ENCODE measurements at regions not wholly inside any gene's neighbourhood (a gene's known extent, or its start where the extent isn't known, plus 50 kb on each side); places are given as distances from the start of the nearest gene placed in this dataset.

DNA sequence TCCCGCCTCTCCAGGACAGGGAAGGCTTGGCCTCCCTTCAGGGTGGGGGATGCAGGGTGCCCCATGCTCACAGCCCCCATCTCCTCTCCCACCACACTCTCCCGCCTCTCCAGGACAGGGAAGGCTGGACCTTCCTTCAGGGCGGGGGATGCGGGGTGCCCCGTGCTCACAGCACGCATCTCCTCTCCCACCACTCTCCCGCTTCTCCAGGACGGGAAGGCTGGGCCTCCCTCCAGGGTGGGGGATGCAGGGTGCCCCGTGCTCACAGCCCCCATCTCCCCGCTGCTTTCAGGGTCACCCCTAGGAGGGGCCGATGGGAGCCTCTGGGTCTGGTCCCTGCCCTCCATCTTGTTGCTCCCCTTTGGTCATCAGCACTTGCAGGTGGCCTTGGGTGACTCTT lies 348.0 kb downstream of the CTTN start:
- intact Hi-C loops (cut with DNase I; ENCODE audit: low total_unique reads), result no loop called here
- no peak overlapping the region for H3K4me3 ChIP-seq
- H3K9me3 ChIP-seq, result peaks cover 4 to 15% (median 13%) of the 10 kb centered on the region in 3 donors
- no peak overlapping the region for H3K27ac ChIP-seq
- no peaks in the 10 kb centered on the region for H3K4me1 ChIP-seq
- peaks cover 0 to 54% of the 10 kb centered on the region in 2 donors for H3K27me3 ChIP-seq
- no peak for DNase-seq
- H3K36me3 ChIP-seq, result no peaks in the 10 kb centered on the region
- no peak for TF ChIP-seq CTCF (IDR thresholded peaks at IDR 0.05)

DNA sequence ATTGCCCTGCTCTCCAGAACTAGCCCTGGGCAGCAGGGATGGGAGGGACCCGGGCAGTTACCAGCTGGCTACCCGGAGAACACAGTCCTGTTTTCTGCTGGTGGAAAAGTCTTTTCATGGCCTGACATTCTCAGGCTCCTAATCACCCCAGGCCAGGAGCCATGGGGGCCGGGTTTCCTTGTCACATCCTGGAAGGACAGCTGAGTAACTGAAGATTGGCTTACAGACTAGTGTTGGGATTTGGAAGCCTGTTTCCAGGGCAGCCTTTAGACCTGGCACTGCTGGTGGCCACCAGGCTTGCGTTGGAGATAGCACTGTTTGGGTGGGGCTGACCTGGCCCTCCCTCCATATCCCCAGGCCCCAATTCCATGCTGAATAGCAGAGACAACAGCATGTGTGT lies 349.0 kb downstream of the CTTN start:
- no peak for DNase-seq
- no peak for TF ChIP-seq CTCF (IDR thresholded peaks at IDR 0.05)

DNA sequence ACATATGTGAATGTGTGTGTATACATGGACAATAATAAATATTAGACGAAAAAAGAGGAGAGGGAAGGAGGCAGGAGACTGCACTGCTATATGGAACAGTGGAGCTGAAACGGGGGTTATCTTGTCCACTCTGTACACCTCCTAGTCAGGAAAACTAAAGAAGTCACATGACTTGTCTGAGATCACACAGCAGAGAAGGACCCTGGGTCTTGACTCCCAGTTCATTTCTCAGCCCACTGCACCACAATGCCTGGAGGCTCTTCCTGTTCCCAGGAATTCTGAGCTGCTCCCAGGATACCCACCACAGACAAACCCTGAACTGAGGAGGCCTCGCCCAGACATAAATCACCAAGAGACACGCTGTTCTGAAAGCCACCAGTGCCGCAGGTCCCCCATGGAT lies 349.6 kb downstream of the CTTN start:
- H3K27ac ChIP-seq, result no peak overlapping the region
- TF ChIP-seq CTCF (IDR thresholded peaks at IDR 0.05), result no peak
- H3K27me3 ChIP-seq, result peaks cover 0 to 40% of the 10 kb centered on the region in 2 donors
- no peaks in the 10 kb centered on the region for H3K36me3 ChIP-seq
- H3K4me3 ChIP-seq, result no peak overlapping the region
- intact Hi-C loops (cut with DNase I; ENCODE audit: low total_unique reads), result no loop called here
- peaks cover 4 to 18% (median 17%) of the 10 kb centered on the region in 3 donors for H3K9me3 ChIP-seq
- DNase-seq, result no peak
- H3K4me1 ChIP-seq, result no peaks in the 10 kb centered on the region

More for the DNA sequence above, 349.0 kb downstream of the CTTN start:
- Histone ChIP-seq H3K9me3 (peaks cover 4 to 18% (median 17%) of the 10 kb centered on the region in 3 donors), H3K4me1 (no peaks in the 10 kb centered on the region), H3K36me3 (no peaks in the 10 kb centered on the region), H3K27me3 (peaks cover 0 to 45% of the 10 kb centered on the region in 2 donors), H3K27ac (no peak overlapping the region), H3K4me3 (no peak overlapping the region)
- intact Hi-C loops (cut with DNase I; ENCODE audit: low total_unique reads), result no loop called here

DNA sequence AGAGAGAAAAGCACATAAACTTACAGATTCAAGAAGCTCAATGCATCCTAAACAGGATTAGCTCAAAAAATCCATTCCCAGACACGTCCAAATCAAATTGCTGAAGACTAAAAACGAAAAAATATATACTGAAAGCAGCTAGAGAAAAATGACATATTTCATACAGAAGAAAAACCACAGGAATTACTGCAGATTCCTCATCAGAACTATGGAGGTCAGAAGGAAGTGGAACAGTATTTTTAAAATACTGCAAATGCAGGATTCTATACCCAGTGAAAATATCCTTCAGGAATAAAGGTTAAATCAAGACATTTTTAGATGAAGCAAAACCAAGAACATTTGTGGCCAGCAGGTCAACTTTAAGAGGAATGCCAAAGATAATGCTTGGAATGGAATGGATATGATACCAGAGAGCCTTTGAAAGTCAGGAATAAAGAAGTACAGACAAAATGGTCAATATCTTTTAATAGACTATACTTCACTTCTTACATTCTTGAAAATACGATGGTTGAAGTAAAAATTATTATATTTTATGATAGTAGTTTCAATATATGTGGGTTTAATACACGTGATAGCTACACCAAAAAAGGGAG lies 352.9 kb downstream of the CTTN start:
- Histone ChIP-seq H3K4me1 (peaks cover 0 to 7% (median 0%) of the 10 kb centered on the region in 4 donors), H3K27me3 (peaks cover 0 to 16% of the 10 kb centered on the region in 2 donors), H3K4me3 (no peak overlapping the region), H3K27ac (no peak overlapping the region), H3K36me3 (no peaks in the 10 kb centered on the region), H3K9me3 (peaks cover 4 to 18% (median 17%) of the 10 kb centered on the region in 3 donors)
- TF ChIP-seq CTCF (IDR thresholded peaks at IDR 0.05), result no peak
- no peak for DNase-seq
- intact Hi-C loops (cut with DNase I; ENCODE audit: low total_unique reads), result no loop called here

DNA sequence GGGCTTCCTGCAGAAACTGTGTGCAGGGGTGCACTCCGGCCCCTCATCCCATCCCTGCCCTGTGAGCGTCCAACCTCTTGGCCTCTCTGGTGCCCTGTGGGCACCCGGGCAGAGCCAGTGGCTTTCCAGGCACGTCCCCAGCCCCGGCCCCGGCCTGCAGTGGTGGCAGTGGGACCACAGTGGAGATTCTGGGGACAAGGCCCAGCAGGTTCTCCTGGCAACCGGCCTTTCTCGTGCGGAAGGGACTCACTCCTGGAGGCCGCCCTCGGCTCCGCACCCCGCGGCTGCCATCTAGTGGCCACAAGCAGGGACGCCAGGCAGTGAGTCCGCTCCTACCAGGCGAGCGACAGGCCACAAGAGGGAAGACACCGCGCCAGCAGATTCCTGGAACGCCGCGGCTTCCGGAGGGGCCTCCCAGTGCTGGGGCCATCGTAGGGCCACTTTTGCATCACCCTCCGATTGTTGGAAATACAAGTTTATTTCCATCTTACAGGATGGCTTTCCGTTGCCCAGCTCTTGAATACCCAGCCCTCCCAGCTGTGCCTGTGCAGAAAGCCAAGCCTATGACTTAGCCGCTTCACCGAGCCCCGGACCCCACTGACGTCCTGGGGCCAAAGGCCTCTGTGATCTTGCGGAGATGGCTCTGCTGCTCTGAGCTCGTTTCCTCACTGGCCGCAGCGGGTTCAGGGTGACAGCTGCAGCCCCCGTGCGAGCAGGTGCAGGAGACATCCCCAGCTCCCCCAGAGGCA lies 357.3 kb downstream of the CTTN start:
- no peak overlapping the region for H3K4me3 ChIP-seq
- intact Hi-C loops (cut with DNase I; ENCODE audit: low total_unique reads), result loop anchor here (5.0 kb wide), 1 partner anchor 288 kb away; no protein-coding TSS in a partner anchor
- H3K4me1 ChIP-seq, result peaks cover 0 to 7% (median 0%) of the 10 kb centered on the region in 4 donors
- peaks cover 4 to 16% (median 9%) of the 10 kb centered on the region in 3 donors for H3K9me3 ChIP-seq
- peak; percentile 82 to 85 for TF ChIP-seq CTCF (IDR thresholded peaks at IDR 0.05)
- no peak overlapping the region for H3K27ac ChIP-seq
- peak; percentile 55 to 72 for DNase-seq
- H3K27me3 ChIP-seq, result peaks cover 0 to 27% of the 10 kb centered on the region in 2 donors
- no peaks in the 10 kb centered on the region for H3K36me3 ChIP-seq
